HCT116 (cell line): ENCODE measurements at regions not wholly inside any gene's neighbourhood (a gene's known extent, or its start where the extent isn't known, plus 50 kb on each side); places are given as distances from the start of the nearest gene placed in this dataset.

Experiments used
- ATAC-seq: fragments of 200-7000 bp; cut with Tn5 transposase; 2 replicates; pipeline ENCODE4 v1.9.1; 2020; ENCODE audit warnings: mild to moderate bottlenecking, moderate library complexity
- BruUV-seq: library from RNA; stranded (reverse); fragments of 400-500 nt; replicated peaks from 2 replicates; lab custom pipeline; 2021; lab: Mats Ljungman, UMichigan
- CTCF ChIA-PET: fragments of 300-600 bp; sonication (Branson Sonifier 250); formaldehyde crosslinking; loops from one replicate; lab custom pipeline; 2021; ENCODE audit warnings: antibody characterized with exemption; lab: Charles Lee
- POLR2A ChIA-PET: fragments of 300-600, 350-600 bp; sonication (Branson Sonifier 250); formaldehyde crosslinking; loops from one replicate; lab custom pipeline; 2021; ENCODE audit warnings: antibody characterized with exemption; lab: Charles Lee
- RAD21 ChIA-PET, 2 experiments: fragments of 300-600 bp; sonication (Branson Sonifier 250); formaldehyde crosslinking; loops; one replicate each; lab custom pipeline; 2023; ENCODE audit warnings: low total read pairs in 2 of 2; ENCODE audit not compliant: uncharacterized antibody in 2 of 2, unreplicated experiment in 2 of 2, low non-redundant PET in 1 of 2; lab: Charles Lee
- DNase-seq: peaks from one replicate; pipeline ENCODE4 v3.0.0-alpha.2; 2010; ENCODE audit warnings: low read depth, low spot score
- H2AFZ ChIP-seq: fragments of 200-600 bp; shearing (Covaris generic), sonication (generic); 2 replicates; pipeline ENCODE4 v1.6.1; 2017; ENCODE audit warnings: low read depth, mixed run types, mixed read lengths, antibody characterized with exemption, low read length; ENCODE audit not compliant: poor library complexity, severe bottlenecking
- H3K27ac ChIP-seq: 2 replicates; pipeline ENCODE4 v1.5.1; 2012; ENCODE audit warnings: low read depth, low read length
- H3K27me3 ChIP-seq: fragments of 200-600 bp; sonication (generic); 2 replicates; pipeline ENCODE4 v1.6.1; 2016; ENCODE audit warnings: mixed run types, low read length, mixed read lengths; ENCODE audit not compliant: insufficient read depth
- H3K36me3 ChIP-seq, 2 experiments: fragments of 200-500 bp in 1 of 2; fragments of 200-600 bp in 1 of 2; sonication (Bioruptor generic) in 1 of 2; sonication (generic) in 1 of 2; 2 replicates each; pipeline versions ENCODE4 v1.5.1 to v1.6.1; 2014 to 2016; ENCODE audit warnings: low read length in 2 of 2, inconsistent platforms in 1 of 2, mixed read lengths in 1 of 2, mixed run types in 1 of 2; ENCODE audit not compliant: insufficient read depth in 2 of 2, control insufficient read depth in 1 of 2
- H3K4me1 ChIP-seq, 2 experiments: fragments of 200-600 bp in 1 of 2; sonication (generic) in 1 of 2; 2 replicates each; pipeline versions ENCODE4 v1.5.1 to v1.6.1; 2012 to 2017; ENCODE audit warnings: low read length in 2 of 2, inconsistent platforms in 1 of 2, mild to moderate bottlenecking in 1 of 2, mixed read lengths in 1 of 2, mixed run types in 1 of 2, moderate library complexity in 1 of 2; ENCODE audit not compliant: insufficient read depth in 2 of 2, control insufficient read depth in 1 of 2
- H3K4me2 ChIP-seq: fragments of 200-600 bp; sonication (generic); 2 replicates; pipeline ENCODE4 v1.6.1; 2017; ENCODE audit warnings: mixed run types, low read length, mixed read lengths
- H3K4me3 ChIP-seq, 2 experiments: fragments of 200-600 bp in 1 of 2; sonication (generic) in 1 of 2; replicated peaks in 1 of 2; 2 replicates each; pipeline ENCODE4 v1.5.1; 2011 to 2016; ENCODE audit warnings: low read length in 2 of 2, control low read depth in 1 of 2, low read depth in 1 of 2, mild to moderate bottlenecking in 1 of 2, mixed read lengths in 1 of 2, mixed run types in 1 of 2
- H3K79me2 ChIP-seq: fragments of 200-600 bp; sonication (generic); 2 replicates; pipeline ENCODE4 v1.6.1; 2017; ENCODE audit warnings: mild to moderate bottlenecking, mixed run types, low read length, moderate library complexity, mixed read lengths; ENCODE audit not compliant: insufficient read depth
- H3K9ac ChIP-seq: fragments of 200-600 bp; sonication (generic); 2 replicates; pipeline ENCODE4 v1.6.1; 2016; ENCODE audit warnings: low read length, mixed read lengths
- H3K9me2 ChIP-seq: fragments of 200-600 bp; sonication (generic), shearing (Covaris generic); 2 replicates; pipeline ENCODE4 v1.6.1; 2017; ENCODE audit warnings: mixed run types, mild to moderate bottlenecking, moderate library complexity; ENCODE audit not compliant: insufficient read depth
- H3K9me3 ChIP-seq, 2 experiments: fragments of 200-500 bp in 1 of 2; fragments of 200-600 bp in 1 of 2; sonication (Bioruptor generic) in 1 of 2; sonication (generic) in 1 of 2; 2 replicates each; pipeline ENCODE4 v1.6.1; 2014 to 2017; ENCODE audit warnings: low read length in 2 of 2, mixed read lengths in 2 of 2, inconsistent platforms in 1 of 2, low read depth in 1 of 2, mild to moderate bottlenecking in 1 of 2, mixed run types in 1 of 2, moderate library complexity in 1 of 2; ENCODE audit not compliant: control insufficient read depth in 1 of 2, insufficient read depth in 1 of 2
- H4K20me1 ChIP-seq: fragments of 200-600 bp; sonication (generic), shearing (Covaris generic); 2 replicates; pipeline ENCODE4 v1.6.1; 2017; ENCODE audit warnings: mixed run types, mild to moderate bottlenecking, moderate library complexity; ENCODE audit not compliant: insufficient read depth
- CBX3 ChIP-seq: IDR thresholded peaks from 2 replicates; pipeline ENCODE4 v1.6.1; 2012; ENCODE audit warnings: low read depth
- CEBPB ChIP-seq: IDR thresholded peaks from 2 replicates; pipeline ENCODE4 v1.6.1; 2012; ENCODE audit warnings: low read depth
- EGR1 ChIP-seq: IDR thresholded peaks from 2 replicates; pipeline ENCODE4 v1.6.1; 2012; ENCODE audit warnings: low read depth
- ELF1 ChIP-seq: IDR thresholded peaks from 2 replicates; pipeline ENCODE4 v1.6.1; 2012; ENCODE audit warnings: low read depth, borderline replicate concordance
- EZH2phosphoT487 ChIP-seq: fragments of 200-600 bp; IDR thresholded peaks from 2 replicates; pipeline ENCODE4 v1.6.1; 2018; ENCODE audit warnings: antibody characterized with exemption, borderline replicate concordance
- POLR2A ChIP-seq: IDR thresholded peaks from 2 replicates; pipeline ENCODE4 v1.7.0; 2011; ENCODE audit warnings: borderline replicate concordance; ENCODE audit not compliant: insufficient read depth, insufficient read length; ENCODE audit errors: extremely low read depth
- POLR2AphosphoS5 ChIP-seq: IDR thresholded peaks from 2 replicates; pipeline ENCODE4 v1.6.1; 2011; ENCODE audit warnings: mild to moderate bottlenecking, low read depth, low read length, moderate library complexity
- SIN3A ChIP-seq: IDR thresholded peaks from 2 replicates; pipeline ENCODE4 v1.6.1; 2012; ENCODE audit warnings: low read depth
- SP1 ChIP-seq: IDR thresholded peaks from 2 replicates; pipeline ENCODE4 v1.6.1; 2012; ENCODE audit warnings: low read depth
- SRF ChIP-seq: IDR thresholded peaks from 2 replicates; pipeline ENCODE4 v1.6.1; 2012; ENCODE audit warnings: low read depth
- TCF7L2 ChIP-seq: IDR thresholded peaks from 2 replicates; pipeline ENCODE4 v1.7.0; 2011; ENCODE audit warnings: borderline replicate concordance, inconsistent platforms; ENCODE audit not compliant: insufficient read depth, insufficient read length; ENCODE audit errors: extremely low read depth
- YY1 ChIP-seq: IDR thresholded peaks from 2 replicates; pipeline ENCODE4 v1.6.1; 2011; ENCODE audit warnings: low read length, low read depth, moderate library complexity, mild to moderate bottlenecking; ENCODE audit not compliant: insufficient replicate concordance; ENCODE audit errors: extremely low read depth
- ZFX ChIP-seq: fragments of 450-650 bp; IDR thresholded peaks from 2 replicates; pipeline ENCODE4 v1.6.1; 2017
- ZNF274 ChIP-seq: fragments of 200-500 bp; sonication (Bioruptor generic); IDR thresholded peaks from 2 replicates; pipeline ENCODE4 v1.6.1; 2014; ENCODE audit warnings: mild to moderate bottlenecking, low read depth, low read length, inconsistent platforms
- intact Hi-C: fragments of 100-400 bp; cut with micrococcal nuclease; formaldehyde crosslinking; loops from 2 replicates; pipeline ENCODE4 v1.10.0; 2022
- TF ChIP-seq, protein P1 (sequence below): IDR thresholded peaks from 2 replicates; pipeline ENCODE4 v1.6.1; 2012; ENCODE audit warnings: low read depth
- TF ChIP-seq, protein P2 (sequence below): IDR thresholded peaks from 2 replicates; pipeline ENCODE4 v1.6.1; 2012
- TF ChIP-seq, protein P3 (sequence below): IDR thresholded peaks from 2 replicates; pipeline ENCODE4 v1.6.1; 2011; ENCODE audit warnings: mild to moderate bottlenecking, low read length, moderate library complexity; ENCODE audit not compliant: insufficient replicate concordance; ENCODE audit errors: extremely low read depth

DNA sequence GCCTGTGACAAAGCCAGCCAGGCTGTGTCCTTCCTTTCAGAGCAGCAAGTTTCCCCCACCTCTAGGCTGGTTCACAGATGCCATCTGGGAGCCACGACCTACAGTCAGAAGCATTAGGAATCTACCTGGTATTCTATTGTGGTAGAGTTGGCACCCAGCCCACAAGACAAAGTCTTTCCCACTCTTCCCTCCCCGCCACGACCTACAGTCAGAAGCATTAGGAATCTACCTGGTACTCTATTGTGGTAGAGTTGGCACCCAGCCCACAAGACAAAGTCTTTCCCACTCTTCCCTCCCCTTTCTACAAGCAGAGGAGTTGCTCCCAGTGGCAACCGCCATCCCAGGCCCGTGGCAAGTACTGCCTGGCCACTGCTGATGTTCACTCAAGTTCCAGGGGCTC is 157.8 kb upstream of the TNC start:
- POLR2A ChIA-PET = no interaction called here
- ATAC-seq = no peak

DNA sequence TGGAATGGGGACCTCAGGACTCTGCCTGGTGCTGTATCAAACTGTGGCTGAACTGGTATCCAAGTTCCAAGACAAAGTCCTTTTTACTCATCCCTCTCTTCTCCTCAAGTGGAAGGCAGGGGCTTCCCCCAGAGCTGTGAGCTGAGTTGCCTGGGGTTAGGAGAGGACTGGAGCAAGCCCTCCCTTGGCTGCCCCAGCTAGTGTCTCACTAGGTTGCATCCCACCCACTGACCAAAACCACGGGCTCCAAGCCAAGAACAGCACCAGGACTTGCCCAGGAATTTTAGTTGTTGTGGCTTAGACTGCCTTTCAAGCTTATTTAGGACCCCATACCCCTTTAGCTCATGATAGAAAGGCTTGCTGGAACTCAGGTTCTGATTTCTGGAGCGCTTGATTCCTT is 158.7 kb upstream of the TNC start:
- Histone ChIP-seq H3K36me3 (no peaks in the 10 kb centered on the region), H3K4me2 (no peak overlapping the region), H3K4me1 (no peaks in the 10 kb centered on the region), H2AFZ (no peak overlapping the region), H3K9me3 (no peaks in the 10 kb centered on the region), H4K20me1 (no peaks in the 10 kb centered on the region), H3K9ac (no peak overlapping the region), H3K9me2 (no peaks in the 10 kb centered on the region), H3K27me3 (no peaks in the 10 kb centered on the region), H3K27ac (no peak overlapping the region), H3K79me2 (no peaks in the 10 kb centered on the region), H3K4me3 (no peak overlapping the region)
- intact Hi-C loops = no loop called here
- no TSS peak for BruUV-seq
- RAD21 ChIA-PET = no interaction called here
- POLR2A ChIA-PET = no interaction called here
- CTCF ChIA-PET = no interaction called here
- TF ChIP-seq, protein P1, sequence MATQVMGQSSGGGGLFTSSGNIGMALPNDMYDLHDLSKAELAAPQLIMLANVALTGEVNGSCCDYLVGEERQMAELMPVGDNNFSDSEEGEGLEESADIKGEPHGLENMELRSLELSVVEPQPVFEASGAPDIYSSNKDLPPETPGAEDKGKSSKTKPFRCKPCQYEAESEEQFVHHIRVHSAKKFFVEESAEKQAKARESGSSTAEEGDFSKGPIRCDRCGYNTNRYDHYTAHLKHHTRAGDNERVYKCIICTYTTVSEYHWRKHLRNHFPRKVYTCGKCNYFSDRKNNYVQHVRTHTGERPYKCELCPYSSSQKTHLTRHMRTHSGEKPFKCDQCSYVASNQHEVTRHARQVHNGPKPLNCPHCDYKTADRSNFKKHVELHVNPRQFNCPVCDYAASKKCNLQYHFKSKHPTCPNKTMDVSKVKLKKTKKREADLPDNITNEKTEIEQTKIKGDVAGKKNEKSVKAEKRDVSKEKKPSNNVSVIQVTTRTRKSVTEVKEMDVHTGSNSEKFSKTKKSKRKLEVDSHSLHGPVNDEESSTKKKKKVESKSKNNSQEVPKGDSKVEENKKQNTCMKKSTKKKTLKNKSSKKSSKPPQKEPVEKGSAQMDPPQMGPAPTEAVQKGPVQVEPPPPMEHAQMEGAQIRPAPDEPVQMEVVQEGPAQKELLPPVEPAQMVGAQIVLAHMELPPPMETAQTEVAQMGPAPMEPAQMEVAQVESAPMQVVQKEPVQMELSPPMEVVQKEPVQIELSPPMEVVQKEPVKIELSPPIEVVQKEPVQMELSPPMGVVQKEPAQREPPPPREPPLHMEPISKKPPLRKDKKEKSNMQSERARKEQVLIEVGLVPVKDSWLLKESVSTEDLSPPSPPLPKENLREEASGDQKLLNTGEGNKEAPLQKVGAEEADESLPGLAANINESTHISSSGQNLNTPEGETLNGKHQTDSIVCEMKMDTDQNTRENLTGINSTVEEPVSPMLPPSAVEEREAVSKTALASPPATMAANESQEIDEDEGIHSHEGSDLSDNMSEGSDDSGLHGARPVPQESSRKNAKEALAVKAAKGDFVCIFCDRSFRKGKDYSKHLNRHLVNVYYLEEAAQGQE = no peak
- TF ChIP-seq TCF7L2 = no peak
- no peak for TF ChIP-seq EZH2phosphoT487
- TF ChIP-seq, protein P2, sequence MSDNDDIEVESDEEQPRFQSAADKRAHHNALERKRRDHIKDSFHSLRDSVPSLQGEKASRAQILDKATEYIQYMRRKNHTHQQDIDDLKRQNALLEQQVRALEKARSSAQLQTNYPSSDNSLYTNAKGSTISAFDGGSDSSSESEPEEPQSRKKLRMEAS = no peak
- no peak for TF ChIP-seq SRF
- no peak for TF ChIP-seq EGR1
- TF ChIP-seq, protein P3, sequence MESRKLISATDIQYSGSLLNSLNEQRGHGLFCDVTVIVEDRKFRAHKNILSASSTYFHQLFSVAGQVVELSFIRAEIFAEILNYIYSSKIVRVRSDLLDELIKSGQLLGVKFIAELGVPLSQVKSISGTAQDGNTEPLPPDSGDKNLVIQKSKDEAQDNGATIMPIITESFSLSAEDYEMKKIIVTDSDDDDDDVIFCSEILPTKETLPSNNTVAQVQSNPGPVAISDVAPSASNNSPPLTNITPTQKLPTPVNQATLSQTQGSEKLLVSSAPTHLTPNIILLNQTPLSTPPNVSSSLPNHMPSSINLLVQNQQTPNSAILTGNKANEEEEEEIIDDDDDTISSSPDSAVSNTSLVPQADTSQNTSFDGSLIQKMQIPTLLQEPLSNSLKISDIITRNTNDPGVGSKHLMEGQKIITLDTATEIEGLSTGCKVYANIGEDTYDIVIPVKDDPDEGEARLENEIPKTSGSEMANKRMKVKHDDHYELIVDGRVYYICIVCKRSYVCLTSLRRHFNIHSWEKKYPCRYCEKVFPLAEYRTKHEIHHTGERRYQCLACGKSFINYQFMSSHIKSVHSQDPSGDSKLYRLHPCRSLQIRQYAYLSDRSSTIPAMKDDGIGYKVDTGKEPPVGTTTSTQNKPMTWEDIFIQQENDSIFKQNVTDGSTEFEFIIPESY = no peak
- no peak for TF ChIP-seq CEBPB
- TF ChIP-seq CBX3 = no peak
- no peak for TF ChIP-seq ZNF274
- TF ChIP-seq YY1 = no peak
- TF ChIP-seq POLR2A = no peak
- no peak for TF ChIP-seq POLR2AphosphoS5
- no peak for TF ChIP-seq SIN3A
- TF ChIP-seq SP1 = no peak
- TF ChIP-seq ZFX = no peak
- ATAC-seq (no peak), DNase-seq (no peak)

More for the DNA sequence above, 157.8 kb upstream of the TNC start:
- Histone ChIP-seq H3K27ac (no peak overlapping the region), H4K20me1 (no peaks in the 10 kb centered on the region), H3K9ac (no peak overlapping the region), H3K36me3 (no peaks in the 10 kb centered on the region)
- RAD21 ChIA-PET = no interaction called here
- BruUV-seq = no TSS peak
- TF ChIP-seq TCF7L2 = no peak
- TF ChIP-seq ELF1 = no peak
- TF ChIP-seq, all 23 proteins: peak for 0
- H3K9me2 ChIP-seq = no peaks in the 10 kb centered on the region
- H3K9me3 ChIP-seq = no peaks in the 10 kb centered on the region
- CTCF ChIA-PET = no interaction called here
- no peak overlapping the region for H3K4me2 ChIP-seq
- DNase-seq = no peak
- H3K79me2 ChIP-seq = no peaks in the 10 kb centered on the region
- no peak overlapping the region for H3K4me3 ChIP-seq
- H3K4me1 ChIP-seq = no peaks in the 10 kb centered on the region
- intact Hi-C loops = no loop called here
- no peaks in the 10 kb centered on the region for H3K27me3 ChIP-seq
- H2AFZ ChIP-seq = no peak overlapping the region
